Stomach (tissue), 4 donors: ENCODE measurements at regions not wholly inside any gene's neighbourhood (a gene's known extent, or its start where the extent isn't known, plus 50 kb on each side); places are given as distances from the start of the nearest gene placed in this dataset.

Experiments used
- CTCF ChIP-seq, 7 experiments: fragments of 450-650 bp in 4 of 7; fragments of 200-600 bp in 3 of 7; sonication (generic) in 3 of 7; IDR thresholded peaks; one replicate each; pipeline ENCODE4 v1.5.1; 2016 to 2019; ENCODE audit warnings: antibody characterized with exemption in 7 of 7, control low read depth in 2 of 7, mild to moderate bottlenecking in 1 of 7
- EP300 ChIP-seq: sonication (generic); formaldehyde crosslinking; IDR thresholded peaks from one replicate; pipeline ENCODE4 v1.6.1; 2017; ENCODE audit warnings: antibody characterized with exemption
- POLR2A ChIP-seq, 4 donors: fragments of 450-650 bp; IDR thresholded peaks; one replicate each; pipeline ENCODE4 v1.6.1; 2016; ENCODE audit warnings: antibody characterized with exemption in 4 of 4, control low read depth in 2 of 4, mild to moderate bottlenecking in 1 of 4, moderate library complexity in 1 of 4
- POLR2AphosphoS5 ChIP-seq, 3 donors: sonication (generic); formaldehyde crosslinking; IDR thresholded peaks; one replicate each; pipeline ENCODE4 v1.6.1; 2016; ENCODE audit warnings: antibody characterized with exemption in 3 of 3

- TF ChIP-seq CTCF (IDR thresholded peaks at IDR 0.05) (no peak), POLR2AphosphoS5 (IDR thresholded peaks at IDR 0.05) (no peak), EP300 (no peak), POLR2A (IDR thresholded peaks at IDR 0.05) (no peak)
These were observed 381.6 kb downstream of the KLF5 start for GRCh38 chr13:73440296-73440895.
